SH-SY5Y (cell line): ENCODE measurements at regions not wholly inside any gene's neighbourhood (a gene's known extent, or its start where the extent isn't known, plus 50 kb on each side); places are given as distances from the start of the nearest gene placed in this dataset.

Experiments used
- GATA2 ChIP-seq: IDR thresholded peaks from 2 replicates; pipeline ENCODE4 v1.6.1; 2011; ENCODE audit warnings: mild to moderate bottlenecking, low read depth, low read length
- GATA3 ChIP-seq: IDR thresholded peaks from 2 replicates; pipeline ENCODE4 v1.6.1; 2011; ENCODE audit warnings: low read depth, mild to moderate bottlenecking, low read length, moderate library complexity

- TF ChIP-seq GATA2 (no peak), GATA3 (no peak)
Observed at GRCh38 chr4:46667790-46668189, 241.3 kb downstream of the COX7B2 start.
